ENCODE measurements at regions not wholly inside any gene's neighbourhood (a gene's known extent, or its start where the extent isn't known, plus 50 kb on each side); places are given as distances from the start of the nearest gene placed in this dataset.

- TF ChIP-seq GATA3 (IDR thresholded peaks at IDR 0.05; ENCODE audit: low read depth, low read length) (no peak), GATA2 (IDR thresholded peaks at IDR 0.05; ENCODE audit: low read depth, low read length) (no peak)
These were observed 121.4 kb upstream of the CARD18 start for GRCh38 chr11:105260976-105261375.
